ENCODE measurements at regions not wholly inside any gene's neighbourhood (a gene's known extent, or its start where the extent isn't known, plus 50 kb on each side); places are given as distances from the start of the nearest gene placed in this dataset.

GRCh38 chr12:24038211-24038997, 88.9 kb upstream of the SOX5 start:
- no peaks in the 10 kb centered on the region for H3K9me2 ChIP-seq (ENCODE audit: low read depth, low read length)
- H3K4me2 ChIP-seq (ENCODE audit: low read length): no peak overlapping the region
- no peaks in the 10 kb centered on the region for H3K36me3 ChIP-seq (ENCODE audit: insufficient read depth, low read length)
- no peak overlapping the region for H2AFZ ChIP-seq (ENCODE audit: low read length)
- H3F3A ChIP-seq (ENCODE audit: insufficient read depth, low read length): no peaks in the 10 kb centered on the region
- no peaks in the 10 kb centered on the region for H3K9me3 ChIP-seq (ENCODE audit: low read length)
- H3K79me2 ChIP-seq (ENCODE audit: insufficient read depth, low read length): no peaks in the 10 kb centered on the region
- no peak for TF ChIP-seq EZH2 (IDR thresholded peaks at IDR 0.05; ENCODE audit: borderline replicate concordance, low read length)
- no peak for TF ChIP-seq CTCF (IDR thresholded peaks at IDR 0.05; ENCODE audit: low read length)
- no peaks in the 10 kb centered on the region for H4K20me1 ChIP-seq (ENCODE audit: insufficient read depth, low read length)
- no peaks in the 10 kb centered on the region for H3K27me3 ChIP-seq (ENCODE audit: insufficient read depth, low read length)
- no peak overlapping the region for H3K9ac ChIP-seq (ENCODE audit: low read length)
- no peak overlapping the region for H3K27ac ChIP-seq (ENCODE audit: low read depth, low read length, poor library complexity, severe bottlenecking)
- no peaks in the 10 kb centered on the region for H3K4me1 ChIP-seq (ENCODE audit: insufficient read depth, low read length, severe bottlenecking)
- no peak overlapping the region for H3K4me3 ChIP-seq (ENCODE audit: low read depth, low read length, poor library complexity, severe bottlenecking)

GRCh38 chr12:24036438-24037216, 87.2 kb upstream of the SOX5 start:
- no peak overlapping the region for H3K4me2 ChIP-seq (ENCODE audit: low read length)
- no peaks in the 10 kb centered on the region for H3K79me2 ChIP-seq (ENCODE audit: insufficient read depth, low read length)
- no peaks in the 10 kb centered on the region for H3K9me3 ChIP-seq (ENCODE audit: low read length)
- no peak overlapping the region for H2AFZ ChIP-seq (ENCODE audit: low read length)
- H3K27ac ChIP-seq (ENCODE audit: low read depth, low read length, poor library complexity, severe bottlenecking): no peak overlapping the region
- no peak overlapping the region for H3K9ac ChIP-seq (ENCODE audit: low read length)
- no peaks in the 10 kb centered on the region for H4K20me1 ChIP-seq (ENCODE audit: insufficient read depth, low read length)
- no peaks in the 10 kb centered on the region for H3F3A ChIP-seq (ENCODE audit: insufficient read depth, low read length)
- H3K4me3 ChIP-seq (ENCODE audit: low read depth, low read length, poor library complexity, severe bottlenecking): no peak overlapping the region
- H3K4me1 ChIP-seq (ENCODE audit: insufficient read depth, low read length, severe bottlenecking): no peaks in the 10 kb centered on the region
- no peak for TF ChIP-seq CTCF (IDR thresholded peaks at IDR 0.05; ENCODE audit: low read length)
- no peak for TF ChIP-seq EZH2 (IDR thresholded peaks at IDR 0.05; ENCODE audit: borderline replicate concordance, low read length)
- H3K36me3 ChIP-seq (ENCODE audit: insufficient read depth, low read length): no peaks in the 10 kb centered on the region
- H3K9me2 ChIP-seq (ENCODE audit: low read depth, low read length): no peaks in the 10 kb centered on the region
- no peaks in the 10 kb centered on the region for H3K27me3 ChIP-seq (ENCODE audit: insufficient read depth, low read length)

- Histone ChIP-seq H3K9ac (ENCODE audit: low read length) (no peak overlapping the region), H3K4me2 (ENCODE audit: low read length) (no peak overlapping the region), H4K20me1 (ENCODE audit: insufficient read depth, low read length) (no peaks in the 10 kb centered on the region), H3K27me3 (ENCODE audit: insufficient read depth, low read length) (no peaks in the 10 kb centered on the region), H2AFZ (ENCODE audit: low read length) (no peak overlapping the region), H3K36me3 (ENCODE audit: insufficient read depth, low read length) (no peaks in the 10 kb centered on the region), H3K4me1 (ENCODE audit: insufficient read depth, low read length, severe bottlenecking) (no peaks in the 10 kb centered on the region), H3K79me2 (ENCODE audit: insufficient read depth, low read length) (no peaks in the 10 kb centered on the region), H3K9me3 (ENCODE audit: low read length) (no peaks in the 10 kb centered on the region), H3K9me2 (ENCODE audit: low read depth, low read length) (no peaks in the 10 kb centered on the region), H3F3A (ENCODE audit: insufficient read depth, low read length) (no peaks in the 10 kb centered on the region), H3K27ac (ENCODE audit: low read depth, low read length, poor library complexity, severe bottlenecking) (no peak overlapping the region), H3K4me3 (ENCODE audit: low read depth, low read length, poor library complexity, severe bottlenecking) (no peak overlapping the region)
- TF ChIP-seq CTCF (IDR thresholded peaks at IDR 0.05; ENCODE audit: low read length) (no peak), EZH2 (IDR thresholded peaks at IDR 0.05; ENCODE audit: borderline replicate concordance, low read length) (no peak)
These were observed 85.4 kb upstream of the SOX5 start for GRCh38 chr12:24034894-24035293.
